ENCODE measurements at regions not wholly inside any gene's neighbourhood (a gene's known extent, or its start where the extent isn't known, plus 50 kb on each side); places are given as distances from the start of the nearest gene placed in this dataset.

DNA sequence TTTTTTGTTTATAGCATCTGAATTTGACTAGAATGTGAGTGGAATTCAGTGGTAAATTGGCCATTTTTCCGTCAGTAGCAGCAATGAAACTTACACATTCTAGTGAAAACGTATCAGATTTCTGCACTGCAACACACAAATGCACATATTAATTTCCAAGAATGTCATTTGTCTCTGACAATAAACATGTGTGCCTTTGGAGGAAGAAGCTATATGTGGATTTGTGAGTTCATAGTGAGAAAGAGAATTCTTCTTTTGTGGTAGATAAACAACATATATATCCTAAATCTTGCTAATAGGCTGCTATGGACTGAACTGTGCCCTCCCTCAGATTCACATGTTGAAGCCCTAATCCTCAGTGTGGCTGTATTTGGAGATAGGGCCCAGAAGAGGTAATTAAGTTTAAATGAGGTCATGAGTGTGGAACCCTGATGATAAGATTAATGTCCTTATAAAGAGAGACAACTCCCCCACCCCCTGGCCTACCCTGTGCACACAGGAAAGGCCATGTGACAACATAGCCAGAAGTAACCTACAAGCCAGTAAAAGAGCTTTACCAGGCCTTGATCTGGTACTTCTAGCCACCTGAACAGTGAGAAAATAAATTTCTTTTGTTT lies 200.2 kb upstream of the EYA4 start:
- H3K27ac Mint-ChIP-seq (ENCODE audit: unreplicated experiment) = no peak overlapping the region
- TF ChIP-seq, protein P1, sequence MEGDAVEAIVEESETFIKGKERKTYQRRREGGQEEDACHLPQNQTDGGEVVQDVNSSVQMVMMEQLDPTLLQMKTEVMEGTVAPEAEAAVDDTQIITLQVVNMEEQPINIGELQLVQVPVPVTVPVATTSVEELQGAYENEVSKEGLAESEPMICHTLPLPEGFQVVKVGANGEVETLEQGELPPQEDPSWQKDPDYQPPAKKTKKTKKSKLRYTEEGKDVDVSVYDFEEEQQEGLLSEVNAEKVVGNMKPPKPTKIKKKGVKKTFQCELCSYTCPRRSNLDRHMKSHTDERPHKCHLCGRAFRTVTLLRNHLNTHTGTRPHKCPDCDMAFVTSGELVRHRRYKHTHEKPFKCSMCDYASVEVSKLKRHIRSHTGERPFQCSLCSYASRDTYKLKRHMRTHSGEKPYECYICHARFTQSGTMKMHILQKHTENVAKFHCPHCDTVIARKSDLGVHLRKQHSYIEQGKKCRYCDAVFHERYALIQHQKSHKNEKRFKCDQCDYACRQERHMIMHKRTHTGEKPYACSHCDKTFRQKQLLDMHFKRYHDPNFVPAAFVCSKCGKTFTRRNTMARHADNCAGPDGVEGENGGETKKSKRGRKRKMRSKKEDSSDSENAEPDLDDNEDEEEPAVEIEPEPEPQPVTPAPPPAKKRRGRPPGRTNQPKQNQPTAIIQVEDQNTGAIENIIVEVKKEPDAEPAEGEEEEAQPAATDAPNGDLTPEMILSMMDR (IDR thresholded peaks at IDR 0.05) = no peak
- DNase-seq (ENCODE audit: low spot score) = no peak
- H3K36me3 Mint-ChIP-seq (ENCODE audit: low read depth) = no peaks in the 10 kb centered on the region
- H3K4me3 Mint-ChIP-seq (ENCODE audit: unreplicated experiment) = no peak overlapping the region
- no peaks in the 10 kb centered on the region for H3K9me3 Mint-ChIP-seq (ENCODE audit: low read depth)
- H3K27me3 Mint-ChIP-seq (ENCODE audit: low read depth) = no peaks in the 10 kb centered on the region
- H3K4me1 Mint-ChIP-seq (ENCODE audit: low read depth) = no peaks in the 10 kb centered on the region

DNA sequence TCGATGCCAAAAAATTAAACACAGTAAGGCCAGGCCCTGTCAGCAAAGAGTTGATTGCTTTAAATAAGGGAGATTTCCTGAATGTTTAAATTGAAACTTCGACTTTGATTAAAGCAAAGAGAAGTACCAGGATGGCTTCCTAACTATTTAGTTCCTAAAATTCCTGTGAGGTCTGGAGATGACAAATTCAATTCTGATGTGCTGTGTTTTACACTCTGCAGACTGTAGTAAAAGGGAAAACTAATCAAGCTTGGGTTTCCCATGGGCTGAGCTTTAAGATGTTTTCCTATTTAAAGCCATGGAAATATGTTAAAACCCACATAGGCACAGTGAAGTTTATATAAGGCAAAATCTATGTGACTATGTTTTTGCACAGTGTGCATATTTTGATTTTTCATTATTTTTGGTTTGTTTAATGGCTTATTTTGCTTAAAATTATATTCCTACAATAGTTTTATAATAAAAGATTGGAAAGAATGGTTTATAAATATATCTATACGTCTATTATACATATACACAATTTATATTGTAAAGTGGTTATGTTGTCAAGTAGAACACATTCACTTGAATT lies 198.5 kb upstream of the EYA4 start:
- no peaks in the 10 kb centered on the region for H3K4me1 Mint-ChIP-seq (ENCODE audit: low read depth)
- H3K36me3 Mint-ChIP-seq (ENCODE audit: low read depth) = no peaks in the 10 kb centered on the region
- H3K27me3 Mint-ChIP-seq (ENCODE audit: low read depth) = no peaks in the 10 kb centered on the region
- no peak overlapping the region for H3K27ac Mint-ChIP-seq (ENCODE audit: unreplicated experiment)
- H3K9me3 Mint-ChIP-seq (ENCODE audit: low read depth) = no peaks in the 10 kb centered on the region
- no peak for DNase-seq (ENCODE audit: low spot score)
- H3K4me3 Mint-ChIP-seq (ENCODE audit: unreplicated experiment) = no peak overlapping the region
- TF ChIP-seq, protein P1 (IDR thresholded peaks at IDR 0.05) = no peak

DNA sequence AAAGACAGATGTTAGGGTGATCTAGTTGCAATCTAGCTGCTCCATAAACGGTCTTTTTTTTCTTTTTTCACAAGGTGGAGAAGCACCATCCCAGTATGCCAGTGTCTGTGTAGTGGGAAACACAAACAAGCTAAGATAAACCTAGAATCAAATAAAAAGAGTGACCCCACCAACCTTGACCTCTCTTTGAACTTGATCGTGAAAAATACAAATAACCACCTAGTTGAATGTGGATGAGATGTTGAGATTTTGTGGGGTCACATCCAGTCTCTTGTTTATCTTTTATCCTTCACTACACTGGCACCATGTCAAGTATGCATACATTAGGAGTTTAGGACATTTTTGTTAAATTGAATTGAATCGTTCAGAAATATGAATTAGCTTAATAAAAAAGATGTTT lies 194.6 kb upstream of the EYA4 start:
- Mint-ChIP-seq H3K4me1 (ENCODE audit: low read depth) (no peaks in the 10 kb centered on the region), H3K9me3 (ENCODE audit: low read depth) (no peaks in the 10 kb centered on the region)
- DNase-seq (ENCODE audit: low spot score) = no peak

DNA sequence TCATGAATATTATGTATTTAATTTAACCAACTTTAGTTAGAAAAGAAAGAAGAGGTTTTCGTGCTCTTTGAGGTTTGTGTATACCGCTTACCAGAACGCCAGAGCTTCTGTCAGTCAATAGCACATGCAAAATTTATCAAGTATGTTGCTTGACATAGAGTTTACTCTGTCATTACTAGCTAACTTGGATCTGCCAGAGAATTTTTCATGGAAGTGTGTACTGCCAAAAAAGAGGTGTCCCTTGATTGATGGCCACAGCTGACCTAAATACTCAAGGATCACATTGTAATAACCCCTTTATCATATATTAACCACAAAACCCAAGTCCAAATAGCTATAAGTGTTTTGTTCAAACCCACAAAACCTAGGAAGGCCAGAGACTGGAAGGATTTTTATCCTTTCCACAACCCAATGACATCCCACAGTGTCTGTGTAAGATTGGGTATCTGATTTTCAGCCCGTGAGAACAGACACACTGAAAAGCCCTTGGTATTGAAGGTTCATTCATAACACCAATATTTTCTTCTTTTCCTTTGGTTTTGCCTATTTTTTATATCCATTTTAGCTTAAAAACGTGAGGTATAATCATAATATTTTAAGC lies 194.0 kb upstream of the EYA4 start:
- no peaks in the 10 kb centered on the region for H3K4me1 Mint-ChIP-seq (ENCODE audit: low read depth)
- H3K27me3 Mint-ChIP-seq (ENCODE audit: low read depth) = no peaks in the 10 kb centered on the region
- DNase-seq (ENCODE audit: low spot score) = no peak
- TF ChIP-seq, protein P1 (IDR thresholded peaks at IDR 0.05) = no peak
- no peaks in the 10 kb centered on the region for H3K36me3 Mint-ChIP-seq (ENCODE audit: low read depth)
- H3K27ac Mint-ChIP-seq (ENCODE audit: unreplicated experiment) = no peak overlapping the region
- H3K4me3 Mint-ChIP-seq (ENCODE audit: unreplicated experiment) = no peak overlapping the region
- no peaks in the 10 kb centered on the region for H3K9me3 Mint-ChIP-seq (ENCODE audit: low read depth)

More for the DNA sequence above, 194.6 kb upstream of the EYA4 start:
- no peak overlapping the region for H3K4me3 Mint-ChIP-seq (ENCODE audit: unreplicated experiment)
- TF ChIP-seq, protein P1 (IDR thresholded peaks at IDR 0.05) = no peak
- no peak overlapping the region for H3K27ac Mint-ChIP-seq (ENCODE audit: unreplicated experiment)
- no peaks in the 10 kb centered on the region for H3K27me3 Mint-ChIP-seq (ENCODE audit: low read depth)
- no peaks in the 10 kb centered on the region for H3K36me3 Mint-ChIP-seq (ENCODE audit: low read depth)

DNA sequence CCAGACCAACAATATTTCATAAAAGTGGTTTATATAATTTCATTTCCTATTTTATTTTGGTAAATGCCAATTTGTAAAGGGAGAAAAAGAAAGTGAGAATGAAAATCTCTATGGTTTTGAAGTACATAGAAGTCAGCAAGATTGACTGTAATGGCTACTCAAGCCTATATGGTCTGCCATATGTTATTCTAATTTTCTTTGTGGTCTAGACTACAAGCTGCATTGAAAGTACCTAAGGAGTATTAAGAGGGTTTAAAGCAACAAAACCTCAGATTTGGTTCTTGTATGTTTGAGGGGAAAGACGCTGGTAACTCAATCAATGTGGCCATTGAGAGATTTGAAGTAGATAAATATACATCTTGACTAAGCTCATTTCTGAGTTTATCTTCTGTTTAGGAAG lies 193.5 kb upstream of the EYA4 start:
- no peak overlapping the region for H3K4me3 Mint-ChIP-seq (ENCODE audit: unreplicated experiment)
- H3K27me3 Mint-ChIP-seq (ENCODE audit: low read depth) = no peaks in the 10 kb centered on the region
- H3K36me3 Mint-ChIP-seq (ENCODE audit: low read depth) = no peaks in the 10 kb centered on the region

More for the DNA sequence above, 193.5 kb upstream of the EYA4 start:
- no peak for DNase-seq (ENCODE audit: low spot score)
- no peaks in the 10 kb centered on the region for H3K4me1 Mint-ChIP-seq (ENCODE audit: low read depth)
- TF ChIP-seq, protein P1 (IDR thresholded peaks at IDR 0.05) = no peak
- no peak overlapping the region for H3K27ac Mint-ChIP-seq (ENCODE audit: unreplicated experiment)
- H3K9me3 Mint-ChIP-seq (ENCODE audit: low read depth) = no peaks in the 10 kb centered on the region
